GM06990 (cell line): ENCODE measurements at regions not wholly inside any gene's neighbourhood (a gene's known extent, or its start where the extent isn't known, plus 50 kb on each side); places are given as distances from the start of the nearest gene placed in this dataset.

Experiments used
- DNase-seq: peaks from one replicate; pipeline ENCODE4 v3.0.0-alpha.2; 2011; ENCODE audit not compliant: insufficient read length; ENCODE audit errors: extremely low read depth
- H3K27me3 ChIP-seq: replicated peaks from 2 replicates; pipeline ENCODE4 v1.6.0; 2011; ENCODE audit warnings: low read length; ENCODE audit not compliant: control insufficient read depth, insufficient read depth
- H3K36me3 ChIP-seq: 2 replicates; pipeline ENCODE4 v1.5.1; 2011; ENCODE audit warnings: low read length; ENCODE audit not compliant: control insufficient read depth, insufficient read depth
- H3K4me3 ChIP-seq: replicated peaks from 2 replicates; pipeline ENCODE4 v1.5.1; 2011; ENCODE audit warnings: low read depth, mild to moderate bottlenecking, control low read depth, low read length
- CTCF ChIP-seq: IDR thresholded peaks from 2 replicates; pipeline ENCODE4 v1.5.1; 2011; ENCODE audit warnings: low read length, control low read depth, mild to moderate bottlenecking, inconsistent platforms; ENCODE audit not compliant: insufficient read depth, poor library complexity, severe bottlenecking

GRCh38 chr6:28764761-28765282 lies 159.0 kb downstream of the TRIM27 start:
- TF ChIP-seq CTCF = no peak
- DNase-seq = no peak
- H3K27me3 ChIP-seq = no peaks in the 10 kb centered on the region

GRCh38 chr6:28765978-28766351 lies 157.8 kb downstream of the TRIM27 start:
- no peaks in the 10 kb centered on the region for H3K36me3 ChIP-seq
- H3K27me3 ChIP-seq = no peaks in the 10 kb centered on the region
- no peak for DNase-seq
- TF ChIP-seq CTCF = no peak
- no peak overlapping the region for H3K4me3 ChIP-seq

More at GRCh38 chr6:28764761-28765282, 159.0 kb downstream of the TRIM27 start:
- H3K4me3 ChIP-seq = no peak overlapping the region
- no peaks in the 10 kb centered on the region for H3K36me3 ChIP-seq

DNA sequence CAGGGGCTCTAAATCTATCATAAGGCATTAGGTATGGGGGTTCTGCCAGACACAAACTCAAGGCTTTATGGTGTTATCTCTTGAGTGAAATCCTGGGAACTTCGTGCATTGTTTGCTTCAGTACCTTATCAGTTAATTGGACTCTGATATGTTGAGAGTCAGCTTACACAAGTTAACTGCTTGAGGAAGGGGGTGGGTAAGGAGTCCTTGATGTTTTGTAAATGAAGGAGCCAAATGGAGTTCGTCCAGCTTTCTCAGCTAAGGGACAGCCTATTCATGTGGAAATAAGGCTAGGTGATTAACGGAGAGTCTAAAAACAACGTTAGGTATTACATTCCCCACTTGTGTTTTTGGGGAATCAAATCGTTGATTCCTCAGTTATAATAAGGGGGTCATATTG lies 157.4 kb downstream of the TRIM27 start:
- Histone ChIP-seq H3K27me3 (no peaks in the 10 kb centered on the region), H3K4me3 (no peak overlapping the region), H3K36me3 (no peaks in the 10 kb centered on the region)
- no peak for DNase-seq
- TF ChIP-seq CTCF = no peak

- no peak overlapping the region for H3K4me3 ChIP-seq
- no peaks in the 10 kb centered on the region; the same call in 1 of the 2 replicates for H3K27me3 ChIP-seq
- TF ChIP-seq CTCF = no peak
- H3K36me3 ChIP-seq = no peaks in the 10 kb centered on the region
- DNase-seq = no peak
These were observed 156.7 kb downstream of the TRIM27 start for GRCh38 chr6:28767133-28767532.

DNA sequence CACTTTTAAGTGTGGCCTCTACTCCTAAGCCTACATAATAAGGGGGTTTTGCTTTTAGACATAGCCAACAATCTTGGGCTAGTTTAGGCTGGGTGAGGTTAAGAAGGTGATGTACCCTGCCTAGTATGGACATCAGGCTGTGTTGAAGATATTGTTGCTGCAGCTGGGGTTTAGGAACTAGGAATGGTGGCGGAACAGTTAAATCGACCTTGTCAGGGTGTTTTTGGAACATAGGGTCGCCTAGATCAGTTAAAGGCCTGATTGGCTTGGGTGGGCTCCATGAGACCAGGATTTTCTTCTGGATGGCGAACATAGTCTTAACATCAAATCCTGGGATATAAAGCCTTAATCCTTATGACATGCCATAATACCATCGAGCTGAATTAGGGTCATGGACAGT lies 156.1 kb downstream of the TRIM27 start:
- DNase-seq = no peak
- H3K4me3 ChIP-seq = no peak overlapping the region
- TF ChIP-seq CTCF = no peak
- no peaks in the 10 kb centered on the region for H3K36me3 ChIP-seq
- no peaks in the 10 kb centered on the region; the same call in 1 of the 2 replicates for H3K27me3 ChIP-seq
